H1 (cell line): ENCODE measurements at regions not wholly inside any gene's neighbourhood (a gene's known extent, or its start where the extent isn't known, plus 50 kb on each side); places are given as distances from the start of the nearest gene placed in this dataset.

Experiments
- CHD7 ChIP-seq: fragments of 300-600 bp; sonication (generic); IDR thresholded peaks from 2 replicates; pipeline ENCODE4 v1.7.1; 2012; ENCODE audit warnings: low read length, moderate library complexity, mild to moderate bottlenecking, inconsistent platforms; ENCODE audit not compliant: insufficient replicate concordance
- CTCF ChIP-seq, 3 experiments: IDR thresholded peaks; 1 replicate in 2 of 3; 2 replicates in 1 of 3; pipeline versions ENCODE4 v1.5.1 to v1.6.1; 2011; ENCODE audit warnings: low read length in 3 of 3, mild to moderate bottlenecking in 3 of 3, inconsistent platforms in 2 of 3, low read depth in 1 of 3, moderate library complexity in 1 of 3; ENCODE audit not compliant: insufficient read depth in 1 of 3; ENCODE audit errors: control extremely low read depth in 1 of 3
- HDAC6 ChIP-seq: IDR thresholded peaks from one replicate; pipeline ENCODE4 v1.7.1; 2012; ENCODE audit warnings: low read depth, mild to moderate bottlenecking, inconsistent platforms, low read length, moderate library complexity
- NRF1 ChIP-seq: IDR thresholded peaks from 2 replicates; pipeline ENCODE4 v1.6.1; 2011; ENCODE audit warnings: mild to moderate bottlenecking, low read depth, low read length, improper control_type of control experiment

- no peak for TF ChIP-seq CHD7
- no peak for TF ChIP-seq CTCF (IDR thresholded peaks at IDR 0.05; ENCODE audit: control extremely low read depth in 1 of 3, insufficient read depth in 1 of 3, low read depth in 1 of 3, low read length in 3 of 3)
- TF ChIP-seq NRF1, result no peak
- no peak for TF ChIP-seq HDAC6
Observed at GRCh38 chr6:14189074-14189473, 71.5 kb downstream of the CD83 start (continued).
